ENCODE measurements at regions not wholly inside any gene's neighbourhood (a gene's known extent, or its start where the extent isn't known, plus 50 kb on each side); places are given as distances from the start of the nearest gene placed in this dataset.

GRCh38 chr18:77940566-77940965 lies 690.9 kb downstream of the GALR1 start:
- no peak for DNase-seq

- no peak for DNase-seq
Measured at GRCh38 chr18:77944533-77944932, 694.9 kb downstream of the GALR1 start.

- no peak for DNase-seq
Measured at GRCh38 chr18:77948567-77948966, 698.9 kb downstream of the GALR1 start.

- no peak for DNase-seq
Measured at GRCh38 chr18:77949355-77949973, 699.8 kb downstream of the GALR1 start.

- no peak for DNase-seq
Measured at GRCh38 chr18:77959248-77959647, 709.6 kb downstream of the GALR1 start.

- no peak for DNase-seq
Measured at GRCh38 chr18:77960791-77961410, 711.3 kb downstream of the GALR1 start.

GRCh38 chr18:77967071-77967470 lies 717.4 kb downstream of the GALR1 start:
- DNase-seq: no peak

GRCh38 chr18:77967791-77968190 lies 718.1 kb downstream of the GALR1 start:
- no peak for DNase-seq

- DNase-seq: no peak
Measured at GRCh38 chr18:77969972-77970371, 720.3 kb downstream of the GALR1 start.

GRCh38 chr18:77970814-77971213 lies 721.2 kb downstream of the GALR1 start:
- no peak for DNase-seq

- no peak for DNase-seq
Measured at GRCh38 chr18:77973745-77974144, 724.1 kb downstream of the GALR1 start.

GRCh38 chr18:77974329-77974728 lies 724.7 kb downstream of the GALR1 start:
- DNase-seq: no peak

- DNase-seq: no peak
Measured at GRCh38 chr18:77977331-77977730, 727.7 kb downstream of the GALR1 start.

- no peak for DNase-seq
Measured at GRCh38 chr18:77980275-77980674, 730.6 kb downstream of the GALR1 start.

- no peak for DNase-seq
Measured at GRCh38 chr18:77981874-77982273, 732.2 kb downstream of the GALR1 start.

- no peak for DNase-seq
Measured at GRCh38 chr18:77983270-77983669, 733.6 kb downstream of the GALR1 start.

GRCh38 chr18:77984178-77984577 lies 734.5 kb downstream of the GALR1 start:
- no peak for DNase-seq

- DNase-seq: no peak
Measured at GRCh38 chr18:77984833-77985232, 735.2 kb downstream of the GALR1 start.

GRCh38 chr18:77985526-77986281 lies 736.1 kb downstream of the GALR1 start:
- no peak for DNase-seq

- no peak for DNase-seq
Measured at GRCh38 chr18:77990131-77990530, 740.5 kb downstream of the GALR1 start.

- no peak for DNase-seq
Measured at GRCh38 chr18:77990901-77991300, 741.3 kb downstream of the GALR1 start.

- DNase-seq: no peak
Measured at GRCh38 chr18:77992057-77992456, 742.4 kb downstream of the GALR1 start.

- DNase-seq: no peak
Measured at GRCh38 chr18:77993188-77993981, 743.7 kb downstream of the GALR1 start.
